Myocyte (in vitro differentiated cells): ENCODE measurements at regions not wholly inside any gene's neighbourhood (a gene's known extent, or its start where the extent isn't known, plus 50 kb on each side); places are given as distances from the start of the nearest gene placed in this dataset.
"Not testable (repeated sequence)": the region's sequence is repeated elsewhere in the genome, so short reads cannot be mapped to it uniquely, and the experiment has no call there.

Experiments used
- DNase-seq: peaks from one replicate; pipeline ENCODE4 v3.0.0-alpha.2; 2012; ENCODE audit warnings: low read depth

DNA sequence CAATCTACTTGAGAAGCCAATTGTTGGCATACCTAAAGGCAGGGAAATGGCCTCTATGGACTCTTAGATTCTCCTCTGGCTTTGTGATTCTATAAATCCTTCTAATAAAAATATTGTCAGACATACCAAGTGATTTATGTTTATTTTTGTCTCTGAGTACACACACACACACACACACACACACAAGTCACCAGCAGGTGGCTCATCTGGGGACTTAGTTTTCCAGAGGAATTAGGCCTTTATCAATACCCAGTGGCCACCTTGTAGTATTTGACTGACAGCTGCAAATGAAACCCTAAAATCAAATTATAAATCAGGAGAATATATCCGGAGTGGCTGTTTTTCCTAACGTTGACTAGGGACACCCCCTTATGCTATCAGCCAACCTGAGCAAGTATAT lies 258.5 kb downstream of the BRINP2 start:
- DNase-seq: no peak

DNA sequence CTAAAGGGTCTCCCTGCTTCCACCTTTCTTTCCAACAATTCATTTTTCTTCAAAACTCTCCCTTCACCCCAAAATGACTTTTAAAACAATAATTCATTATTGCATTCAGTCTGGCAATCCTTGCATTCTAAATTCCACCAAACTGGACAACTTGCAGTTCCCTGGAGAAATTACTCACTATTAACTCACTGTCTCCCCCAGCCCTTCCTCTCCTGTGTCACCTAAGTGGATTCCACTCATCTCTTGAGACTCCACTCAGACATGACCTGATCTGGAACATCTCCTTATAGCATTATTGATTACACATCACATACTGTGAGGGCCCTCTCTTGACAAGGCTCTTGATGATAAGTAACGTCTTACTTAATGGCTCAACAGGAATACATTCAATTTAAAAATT lies 257.1 kb downstream of the BRINP2 start:
- no peak for DNase-seq

DNA sequence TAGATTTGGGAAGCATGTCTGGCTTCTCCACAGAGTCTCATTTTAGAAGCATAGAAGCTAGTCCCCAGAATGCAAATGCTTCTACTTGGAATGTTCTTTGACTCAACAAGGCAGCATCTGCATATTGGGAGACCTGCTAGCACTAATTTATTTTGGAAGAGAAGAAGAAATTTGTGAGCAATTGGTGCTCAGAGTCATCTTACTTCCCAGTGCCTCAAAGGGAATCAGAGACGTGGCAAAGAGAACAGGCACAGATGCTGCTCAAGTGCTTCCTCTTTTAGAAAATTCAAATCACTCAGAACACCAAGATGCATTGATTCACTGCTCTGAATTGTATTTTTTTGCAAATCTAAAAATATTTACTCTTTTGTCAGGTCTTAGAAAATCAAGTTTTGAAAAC lies 255.7 kb downstream of the BRINP2 start:
- DNase-seq: no peak

DNA sequence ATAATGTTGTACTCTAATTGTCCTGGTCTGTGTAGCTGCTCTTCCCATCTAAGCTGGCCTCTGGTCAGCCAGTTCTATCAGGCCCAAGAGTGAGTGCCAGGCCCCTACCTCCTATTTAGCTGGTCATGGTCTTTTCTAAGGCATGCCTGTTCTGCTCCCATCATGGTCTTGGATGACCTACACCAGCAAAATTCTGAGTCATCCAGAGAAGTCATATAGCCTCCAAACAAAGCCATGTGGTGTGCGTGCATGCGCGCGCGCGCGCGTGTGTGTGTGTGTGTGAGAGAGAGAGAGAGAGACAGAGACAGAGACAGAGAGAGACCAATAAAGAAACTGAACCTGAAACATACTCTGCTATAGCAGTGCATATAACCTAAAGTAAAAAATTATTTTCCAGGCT lies 254.4 kb downstream of the BRINP2 start:
- DNase-seq: no peak

DNA sequence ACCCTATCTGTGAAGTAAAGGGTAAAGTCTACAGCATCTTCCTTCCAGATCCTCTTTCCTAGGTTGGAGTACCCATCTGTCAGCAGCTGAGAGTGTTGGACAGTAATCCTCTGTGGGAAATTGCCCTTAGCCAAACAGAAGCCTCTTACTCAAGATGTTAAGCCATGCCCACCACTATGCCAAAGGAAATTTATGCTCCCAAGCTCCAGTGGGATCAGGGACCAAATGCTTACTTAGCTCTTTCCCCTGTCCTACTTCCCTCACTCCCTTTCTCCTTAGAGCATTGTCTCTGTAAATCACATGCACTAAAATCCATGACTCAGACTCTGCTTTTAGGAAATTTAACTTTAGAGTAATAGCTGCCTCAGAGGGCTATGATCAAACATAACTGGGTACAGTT lies 254.0 kb downstream of the BRINP2 start:
- peak; percentile 39 for DNase-seq

DNA sequence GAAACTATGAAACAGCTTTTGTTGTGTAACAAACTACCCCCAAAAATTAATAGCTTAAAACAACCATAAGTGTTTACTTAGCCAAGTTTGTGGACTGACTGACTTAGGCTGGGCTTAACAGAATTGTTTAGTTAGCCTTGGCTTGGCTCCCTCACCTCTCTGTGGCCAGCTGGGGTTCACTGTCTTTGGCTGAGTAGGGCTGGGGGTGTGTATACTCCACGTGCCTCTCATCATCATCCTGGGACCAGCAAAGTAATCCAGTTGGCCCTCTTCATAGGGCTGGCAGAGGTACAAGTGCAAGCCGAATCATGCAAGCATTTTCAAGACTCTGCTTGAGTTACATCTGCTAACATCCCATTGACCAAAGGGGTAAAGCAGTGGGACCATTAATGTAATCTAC lies 252.3 kb downstream of the BRINP2 start:
- DNase-seq: no peak

DNA sequence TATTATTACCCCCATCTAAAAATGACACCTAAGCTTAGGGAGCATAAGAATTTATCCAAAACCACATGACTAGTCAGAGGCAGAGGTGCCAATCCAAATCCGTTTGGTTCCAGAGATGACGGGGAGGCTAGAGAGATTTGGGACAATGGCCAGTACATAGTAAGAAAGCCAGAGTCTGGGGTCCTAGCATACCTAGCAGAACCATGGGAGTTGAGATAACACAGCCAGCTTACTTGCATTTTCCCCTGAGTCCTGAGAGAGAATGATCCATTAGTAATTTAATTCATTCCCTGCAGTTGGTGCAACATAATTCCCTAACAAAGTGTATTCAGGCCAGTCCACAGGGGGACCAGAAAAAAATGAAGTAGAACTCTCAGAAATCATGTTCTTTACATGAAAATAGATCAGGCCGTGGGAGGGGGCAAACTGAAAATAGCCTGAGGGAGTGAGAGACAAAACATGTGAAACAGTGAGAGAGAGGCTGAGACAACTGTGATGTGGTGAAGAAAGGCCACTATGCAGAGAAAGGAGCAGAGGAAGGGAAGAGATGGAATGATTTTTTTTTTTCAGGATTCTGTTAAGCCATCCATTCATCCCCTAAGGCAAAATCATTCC lies 243.3 kb downstream of the BRINP2 start:
- no peak for DNase-seq

DNA sequence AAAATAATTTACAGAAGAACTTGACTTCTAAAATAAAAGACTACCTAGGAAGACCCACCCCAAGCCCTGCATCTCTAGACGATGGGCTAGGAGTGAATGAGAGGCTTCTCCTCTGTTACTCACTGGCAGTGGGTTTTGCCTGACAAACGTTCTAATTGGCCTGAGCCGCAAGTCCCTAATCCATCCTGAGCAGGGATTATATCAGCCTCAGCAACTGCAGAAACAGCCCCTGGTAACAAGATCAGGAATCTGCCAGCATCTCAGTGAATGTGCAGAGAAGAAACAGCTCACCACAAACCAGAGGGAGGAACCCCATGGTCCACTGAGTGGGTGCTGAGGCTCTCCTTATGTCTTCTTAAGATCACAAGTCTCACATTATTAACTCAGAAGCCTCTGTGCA lies 240.6 kb downstream of the BRINP2 start:
- DNase-seq: no peak

DNA sequence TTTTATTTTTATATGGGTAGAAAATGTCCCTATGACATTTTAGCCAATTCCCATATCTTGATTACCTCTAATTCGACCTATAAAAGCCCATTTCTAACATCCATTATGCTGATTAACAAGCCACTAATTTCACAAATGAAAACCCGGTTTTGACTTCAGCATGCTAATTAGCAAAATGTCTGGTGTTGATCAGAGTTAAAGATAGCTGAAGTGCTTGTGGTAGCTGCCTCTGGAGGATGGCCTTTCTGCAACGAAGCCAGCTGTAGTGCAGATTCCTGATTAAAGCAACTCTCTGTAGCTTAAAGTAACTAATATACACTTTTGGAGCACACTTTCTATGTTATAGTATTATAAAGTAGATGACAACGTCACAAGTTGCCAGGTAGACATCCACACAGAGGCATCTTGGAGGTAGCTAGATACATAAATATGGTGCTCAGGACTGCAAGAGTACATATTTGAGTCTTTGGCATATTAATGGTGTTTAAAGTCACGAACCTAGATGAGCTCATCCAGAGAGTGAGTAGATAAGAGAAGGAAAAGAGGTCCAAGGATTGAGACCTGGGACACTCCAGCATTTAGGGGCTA lies 239.5 kb downstream of the BRINP2 start:
- no peak for DNase-seq

DNA sequence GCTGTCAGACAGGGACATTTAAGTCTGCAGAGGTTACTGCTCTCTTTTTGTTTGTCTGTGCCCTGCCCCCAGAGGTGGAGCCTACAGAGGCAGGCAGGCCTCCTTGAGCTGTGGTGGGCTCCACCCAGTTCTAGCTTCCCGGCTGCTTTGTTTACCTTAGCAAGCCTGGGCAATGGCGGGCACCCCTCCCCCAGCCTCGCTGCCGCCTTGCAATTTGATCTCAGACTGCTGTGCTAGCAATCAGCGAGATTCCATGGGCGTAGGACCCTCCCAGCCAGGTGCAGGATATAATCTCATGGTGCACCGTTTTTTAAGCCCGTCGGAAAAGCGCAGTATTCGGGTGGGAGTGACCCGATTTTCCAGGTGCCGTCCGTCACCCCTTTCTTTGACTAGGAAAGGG lies 235.6 kb downstream of the BRINP2 start:
- DNase-seq: not testable (repeated sequence)

DNA sequence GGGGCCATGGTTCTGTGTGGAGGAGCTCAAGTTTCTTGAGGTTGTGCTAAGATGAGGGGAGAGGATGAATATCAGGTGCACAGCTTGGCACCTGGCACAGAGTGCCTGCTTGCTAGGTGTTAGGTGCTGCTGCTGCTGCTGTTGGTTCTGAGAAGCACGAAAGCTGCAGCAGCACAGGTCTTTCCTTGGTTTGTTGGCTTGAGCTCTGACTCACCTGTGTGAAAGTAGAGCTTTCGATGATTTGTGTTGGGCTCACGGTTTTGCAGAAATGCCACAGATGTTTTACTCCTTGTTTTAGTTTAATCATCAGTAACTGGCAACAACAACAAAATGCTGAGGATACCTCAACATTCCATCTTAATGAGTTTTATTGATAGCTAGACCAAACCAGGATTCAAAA lies 221.6 kb downstream of the BRINP2 start:
- no peak for DNase-seq

DNA sequence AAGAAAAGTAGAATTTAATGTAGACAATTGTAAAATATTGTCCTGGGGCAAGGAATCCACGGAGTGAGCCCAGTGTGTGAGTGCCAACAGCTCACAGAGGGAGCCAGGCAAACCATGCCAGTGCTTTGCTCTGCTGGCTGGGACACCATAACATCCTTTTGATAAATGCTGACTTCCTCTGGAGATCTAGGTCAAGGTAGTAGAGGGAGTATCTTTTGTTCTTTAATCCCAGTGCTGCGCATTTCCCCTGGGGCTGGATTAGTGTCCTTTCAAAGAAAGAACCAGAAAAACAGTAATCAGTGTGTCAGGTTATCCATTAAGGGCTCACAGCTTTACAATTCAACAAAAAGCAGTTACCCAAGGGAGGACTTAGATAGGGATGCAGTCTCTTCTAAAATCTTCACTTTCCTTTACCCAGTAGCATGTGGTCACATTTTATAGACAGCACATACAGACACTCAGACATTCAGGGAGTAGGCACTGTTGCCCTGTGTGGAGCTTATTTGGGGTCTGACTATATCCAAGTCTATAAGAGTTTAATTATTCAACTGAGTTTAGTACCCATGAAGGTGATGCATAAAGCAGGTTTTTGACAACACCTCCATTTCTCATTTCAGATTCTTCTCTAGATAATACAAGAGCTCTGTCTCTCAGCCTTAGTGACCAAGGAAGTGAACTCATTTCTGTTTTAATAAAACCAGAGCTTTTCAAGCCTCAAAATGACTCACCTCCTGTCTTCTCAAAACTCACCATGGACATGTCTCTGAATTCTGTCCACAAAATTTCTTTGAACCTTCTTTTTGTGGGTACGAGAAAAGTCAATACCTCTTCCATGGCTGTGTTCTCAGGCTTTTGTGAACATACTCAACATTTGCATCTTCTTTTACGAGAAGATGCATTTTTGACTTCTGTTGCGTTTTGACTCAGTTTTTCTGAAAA lies 215.3 kb downstream of the BRINP2 start:
- DNase-seq: no peak

DNA sequence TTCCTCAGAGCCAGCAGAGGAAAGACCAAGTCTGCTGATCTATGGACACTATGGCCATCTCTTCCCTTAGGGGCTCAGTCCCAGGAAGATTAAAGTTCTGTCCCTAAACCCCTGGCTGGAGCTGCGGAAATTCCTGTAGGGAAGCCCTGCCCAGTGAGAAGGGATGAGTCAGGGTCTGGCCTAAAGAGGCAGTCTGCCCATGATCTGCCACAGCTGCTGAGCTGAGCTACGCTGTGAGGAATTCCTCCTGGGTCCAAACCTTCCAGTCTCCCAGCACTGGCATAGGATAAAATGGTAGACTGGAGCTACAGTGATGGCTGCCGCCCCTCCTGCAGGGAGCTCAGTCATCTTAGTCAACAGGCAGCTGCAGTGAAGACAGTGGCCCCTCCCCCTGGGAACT lies 213.7 kb downstream of the BRINP2 start:
- DNase-seq: peak; percentile 84

DNA sequence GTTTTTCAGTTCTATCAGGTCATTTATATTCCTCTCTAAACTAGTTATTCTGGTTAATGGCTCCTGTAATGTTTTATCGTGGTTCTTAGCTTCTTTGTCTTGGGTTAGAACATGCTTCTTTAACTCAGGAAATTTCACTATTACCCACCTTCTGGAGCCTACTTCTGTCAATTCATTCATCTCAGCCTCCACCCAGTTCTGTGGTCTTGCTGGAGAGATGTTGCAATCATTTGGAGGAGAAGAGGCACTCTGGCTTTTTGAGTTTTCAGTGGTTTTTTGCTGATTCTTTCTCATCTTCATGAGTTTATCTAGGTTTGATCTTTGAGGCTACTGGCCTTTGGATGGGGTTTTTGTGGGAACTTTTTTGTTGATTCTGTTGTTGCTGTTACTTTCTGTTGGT lies 213.0 kb downstream of the BRINP2 start:
- no peak for DNase-seq

DNA sequence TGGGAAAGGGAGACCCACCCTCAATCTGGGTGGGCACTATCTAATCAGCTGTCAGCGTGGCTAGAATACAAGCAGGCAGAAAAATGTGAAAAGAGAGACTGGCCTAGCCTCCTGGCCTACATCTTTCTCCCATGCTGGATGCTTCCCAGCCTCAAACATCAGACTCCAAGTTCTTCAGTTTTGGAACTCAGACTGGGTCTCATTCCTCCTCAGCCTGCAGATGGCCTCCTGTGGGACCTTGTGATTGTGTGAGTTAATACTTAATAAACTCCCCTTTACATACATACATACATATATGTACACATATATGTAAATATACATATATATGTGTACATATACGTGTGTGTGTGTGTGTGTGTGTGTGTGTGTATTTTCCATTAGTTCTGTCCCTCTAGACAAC lies 207.1 kb downstream of the BRINP2 start:
- DNase-seq: no peak

DNA sequence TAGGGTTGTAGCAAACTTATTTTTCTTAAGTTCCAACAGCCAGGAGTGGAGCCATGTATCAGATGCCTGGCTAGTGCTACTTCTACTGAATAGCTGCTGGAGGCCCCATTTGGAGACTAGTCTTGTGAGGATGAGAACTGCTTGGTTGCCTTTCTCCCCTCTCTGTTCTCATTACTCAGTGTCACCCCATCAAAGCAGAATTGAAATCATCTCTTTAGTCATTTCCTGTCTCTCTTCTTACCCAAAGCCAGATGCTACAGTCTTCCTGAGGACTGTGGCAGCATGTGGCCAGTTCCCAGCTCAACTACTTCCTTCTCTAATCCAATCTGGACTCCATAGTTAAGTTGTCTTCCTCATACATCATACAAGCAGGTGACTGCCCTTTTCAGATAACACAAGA lies 197.5 kb downstream of the BRINP2 start:
- no peak for DNase-seq

DNA sequence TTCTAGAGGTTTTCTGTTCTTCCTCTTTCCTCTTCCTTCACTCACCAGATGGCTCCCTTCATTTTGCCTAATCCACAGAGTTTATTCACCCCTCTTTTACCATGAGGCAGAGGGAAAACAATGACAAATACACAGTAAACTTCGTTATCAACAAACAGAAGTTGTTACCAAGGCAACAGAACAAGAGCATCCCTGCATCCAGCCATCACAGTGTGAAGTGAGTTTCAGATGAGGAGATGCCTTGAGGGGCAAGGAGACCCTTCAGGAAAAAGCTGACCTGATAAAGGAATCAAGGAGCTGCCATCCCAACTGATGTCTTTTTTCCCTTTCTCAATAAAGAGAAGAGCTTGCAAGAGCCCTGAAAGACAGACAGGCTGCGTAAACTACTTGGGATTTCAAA lies 195.3 kb downstream of the BRINP2 start:
- DNase-seq: no peak

DNA sequence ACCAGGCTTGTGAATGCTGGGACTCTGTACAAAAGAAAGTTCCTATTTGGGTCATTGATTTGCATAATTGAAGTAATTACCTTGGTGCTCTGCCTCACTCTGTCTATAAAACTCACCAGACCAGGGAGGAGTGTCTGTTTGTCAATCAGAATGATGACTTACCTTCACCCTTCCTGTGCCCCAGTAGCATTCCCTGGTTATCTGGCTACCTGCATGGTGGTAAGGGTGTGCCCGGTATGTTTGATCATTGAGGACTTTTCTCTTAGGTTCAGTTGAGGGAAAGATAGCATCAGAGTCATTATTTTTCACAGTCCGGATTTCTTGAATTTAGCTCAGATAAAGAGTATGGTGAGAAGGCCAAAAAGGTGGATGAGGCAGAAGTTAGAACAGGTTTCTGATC lies 190.0 kb downstream of the BRINP2 start:
- DNase-seq: no peak

DNA sequence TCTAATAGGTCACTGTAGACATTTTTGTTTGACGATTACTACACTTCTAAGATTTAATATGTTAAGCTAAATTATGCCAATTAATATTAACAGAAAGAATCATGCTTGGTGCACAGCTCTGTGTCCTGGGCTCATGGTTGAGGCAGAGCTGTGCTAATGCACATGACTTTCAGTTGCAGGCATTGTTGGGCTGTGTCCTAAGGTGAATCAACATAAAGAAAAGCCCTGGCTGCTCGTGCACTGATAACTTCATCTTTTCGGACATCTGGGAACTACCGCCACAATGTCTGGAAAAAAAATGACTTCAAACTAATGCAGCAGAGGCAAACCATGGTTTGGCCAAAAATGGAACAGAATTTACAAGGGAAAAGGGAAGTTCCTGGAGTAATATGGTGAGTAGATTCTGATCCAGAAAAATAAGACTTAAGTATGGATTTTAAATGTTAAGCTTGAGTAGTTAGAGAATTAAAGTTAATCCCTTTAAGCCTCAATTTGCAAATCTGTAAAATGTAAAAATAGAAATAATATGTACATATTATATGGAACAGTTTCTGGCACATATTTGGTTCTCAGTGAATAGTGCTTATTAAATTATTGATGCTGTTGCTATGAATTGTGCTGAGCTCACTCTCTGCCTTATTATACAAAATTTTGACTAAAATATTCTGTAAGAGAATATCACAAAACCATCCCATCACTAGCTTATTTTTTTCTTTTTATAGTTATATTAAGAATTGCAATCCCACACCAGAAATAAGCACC lies 186.1 kb downstream of the BRINP2 start:
- DNase-seq: no peak

DNA sequence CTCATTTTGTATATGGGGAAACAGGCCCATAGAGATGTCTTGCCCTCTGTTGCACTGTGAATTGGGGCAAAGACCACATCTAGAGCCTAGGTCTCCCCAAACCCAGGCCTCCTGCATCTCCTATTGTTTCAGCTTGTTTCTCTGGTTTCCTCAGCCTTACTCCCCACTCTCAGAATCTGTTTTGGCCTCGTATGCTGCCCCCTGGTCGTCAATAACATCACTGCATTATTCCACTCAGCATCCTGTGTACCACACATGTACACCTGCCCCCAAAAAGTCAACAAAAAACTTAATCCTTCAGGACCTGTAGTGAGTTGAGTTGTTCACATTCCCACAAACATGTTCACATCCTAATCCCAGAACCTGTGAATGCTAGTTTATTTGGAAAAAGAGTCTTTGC lies 184.8 kb downstream of the BRINP2 start:
- peak; percentile 57 for DNase-seq

DNA sequence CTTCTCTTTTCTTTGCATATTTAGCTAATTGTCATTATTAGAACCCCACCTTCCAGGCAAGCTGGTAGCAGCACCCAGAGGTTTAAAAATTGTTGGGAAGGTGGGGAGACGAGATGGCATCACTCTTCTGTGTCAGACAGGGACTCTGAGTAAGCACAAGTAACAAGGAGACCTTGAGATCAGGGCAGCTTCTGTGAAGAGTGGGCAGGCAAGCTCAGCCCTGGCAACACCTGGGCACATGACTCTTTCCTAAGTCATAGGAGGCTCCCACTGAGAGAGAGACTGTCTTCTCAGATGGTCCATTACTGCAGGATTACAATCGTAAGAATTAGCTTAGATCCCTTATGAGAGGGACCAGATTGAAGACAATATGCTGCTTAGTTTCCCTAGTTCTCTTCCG lies 183.5 kb downstream of the BRINP2 start:
- DNase-seq: no peak
